H4 (cell line): ENCODE measurements at regions not wholly inside any gene's neighbourhood (a gene's known extent, or its start where the extent isn't known, plus 50 kb on each side); places are given as distances from the start of the nearest gene placed in this dataset.

Experiments
- DNase-seq: peaks from one replicate; pipeline ENCODE4 v3.0.0-alpha.2; 2015; ENCODE audit warnings: low spot score

DNA sequence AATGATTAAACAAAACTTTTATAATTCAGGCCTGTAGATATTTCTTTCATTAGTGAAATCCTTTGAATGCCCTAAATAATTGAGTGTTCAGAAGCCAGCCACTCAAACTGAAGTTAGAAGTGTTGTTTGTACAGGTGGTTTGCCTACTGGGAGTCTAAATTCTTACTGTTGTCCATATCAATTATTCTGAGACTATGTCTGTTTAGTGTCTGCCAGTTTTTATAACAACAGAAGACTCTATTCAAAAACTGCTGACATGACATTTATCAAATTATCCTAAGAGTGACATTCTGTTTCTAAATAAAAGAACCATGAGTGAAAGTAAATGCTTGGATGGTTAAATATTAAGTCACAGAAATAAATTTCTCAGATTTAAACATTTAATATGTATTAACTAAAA is 375.1 kb downstream of the FAT4 start:
- DNase-seq: no peak

DNA sequence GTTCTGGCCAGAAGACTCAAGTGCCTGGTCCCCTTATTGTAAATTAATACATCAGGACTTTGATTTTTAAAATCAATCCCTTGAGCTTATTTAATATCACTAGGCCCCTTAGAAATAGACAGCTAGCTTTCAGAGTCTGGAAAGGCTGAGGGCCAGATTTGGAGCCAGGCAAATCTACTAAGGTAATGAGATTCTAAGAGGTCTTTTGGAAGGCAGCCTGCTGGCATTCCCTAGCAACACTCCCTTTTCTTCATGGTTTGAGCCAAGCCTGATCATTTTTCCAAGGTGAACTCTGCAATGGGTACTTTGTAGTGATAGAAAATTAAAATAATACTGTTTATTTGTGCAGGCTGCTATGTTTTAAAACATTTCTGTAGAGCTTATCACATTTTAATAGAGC is 378.5 kb downstream of the FAT4 start:
- DNase-seq: no peak

DNA sequence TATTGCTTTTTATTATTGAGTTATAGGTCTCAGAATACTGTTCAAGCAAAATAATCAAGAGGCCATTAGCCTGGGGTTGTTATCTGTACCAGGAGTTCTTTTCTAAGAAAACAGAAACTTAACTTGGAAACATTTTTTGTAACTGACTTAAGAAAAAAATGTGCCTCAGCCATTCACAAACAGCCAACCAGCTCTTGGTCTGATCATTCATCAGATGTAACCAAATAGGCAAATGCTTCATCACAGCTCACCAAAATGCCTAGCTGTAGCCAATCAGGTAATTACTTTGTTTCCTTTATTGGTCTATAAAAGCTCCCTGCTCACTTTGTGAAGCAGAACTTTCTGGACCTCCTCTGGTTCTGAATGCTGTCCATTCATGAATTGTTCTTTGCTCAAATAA is 387.7 kb downstream of the FAT4 start:
- DNase-seq: no peak

DNA sequence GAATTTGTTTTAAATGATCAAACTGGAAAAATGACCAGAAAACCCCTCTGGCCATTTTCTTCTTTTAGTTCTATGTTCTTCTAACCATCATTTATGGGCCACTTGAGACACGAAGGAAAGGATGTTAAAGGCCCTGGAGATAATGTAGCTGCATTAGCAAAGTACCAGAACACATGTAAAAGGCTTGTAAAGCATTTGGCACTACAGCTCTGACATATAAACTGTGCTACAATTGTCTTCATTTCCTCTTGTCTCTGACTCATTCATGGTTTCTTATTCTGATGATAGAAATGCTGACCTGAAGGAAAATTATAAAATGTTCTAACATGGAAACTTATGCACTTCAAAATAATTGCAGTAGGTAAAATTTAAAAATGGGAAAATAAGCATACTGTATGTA is 388.7 kb downstream of the FAT4 start:
- no peak for DNase-seq

DNA sequence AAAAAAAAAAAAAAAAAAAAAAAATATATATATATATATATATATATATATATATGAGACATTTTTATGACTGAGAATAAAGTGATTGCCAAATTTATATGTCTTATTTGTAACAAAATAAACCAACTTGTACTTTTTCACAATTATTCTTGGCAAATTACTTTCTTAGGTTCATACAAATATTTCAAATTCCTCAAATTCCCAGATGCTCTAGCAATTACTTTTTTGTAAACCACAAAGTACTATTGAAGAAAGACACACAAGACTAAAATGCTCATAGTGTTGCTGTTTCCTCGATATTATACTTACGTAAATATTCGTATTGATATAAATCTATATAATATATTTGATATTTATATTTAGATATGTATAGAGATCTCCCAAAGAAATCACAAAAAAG is 390.0 kb downstream of the FAT4 start:
- DNase-seq: no peak

DNA sequence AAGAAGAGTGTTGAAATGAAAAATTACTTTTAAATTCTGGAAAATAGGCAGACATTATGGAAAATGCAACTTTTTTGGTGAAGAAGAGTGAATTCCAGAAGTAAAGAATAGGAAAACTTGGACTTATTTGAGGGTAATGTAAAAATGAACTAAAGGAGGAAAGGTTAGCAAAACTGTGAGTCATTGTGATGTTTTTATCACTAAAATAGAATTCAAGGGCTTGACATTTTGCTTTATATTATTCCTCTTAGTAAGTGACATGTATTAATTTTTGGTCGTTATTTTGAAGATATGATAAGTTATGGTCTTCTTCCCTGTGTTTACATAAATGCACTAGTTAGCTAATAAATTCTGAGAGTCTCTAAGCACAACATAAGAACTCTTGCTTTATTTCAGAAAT is 390.9 kb downstream of the FAT4 start:
- DNase-seq: no peak

DNA sequence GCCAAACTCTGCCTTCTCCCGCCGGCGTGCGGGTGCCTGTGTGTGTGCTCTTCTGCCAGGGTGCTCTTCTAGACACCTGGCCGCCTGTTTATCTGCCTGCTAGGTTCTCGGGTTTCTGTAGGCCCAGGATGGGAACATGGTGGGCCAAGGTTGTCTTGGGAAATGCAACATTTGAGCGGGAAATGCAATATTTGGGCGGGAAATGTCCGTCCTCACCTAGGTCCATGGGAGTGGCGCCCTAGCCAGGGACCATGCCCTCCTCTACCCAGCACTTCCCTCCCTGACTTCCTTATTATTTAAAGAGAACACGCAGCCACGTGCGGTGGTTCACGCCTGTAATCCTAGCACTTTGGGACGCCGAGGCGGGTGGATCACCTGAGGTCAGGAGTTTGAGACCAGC is 392.6 kb downstream of the FAT4 start:
- no peak for DNase-seq

DNA sequence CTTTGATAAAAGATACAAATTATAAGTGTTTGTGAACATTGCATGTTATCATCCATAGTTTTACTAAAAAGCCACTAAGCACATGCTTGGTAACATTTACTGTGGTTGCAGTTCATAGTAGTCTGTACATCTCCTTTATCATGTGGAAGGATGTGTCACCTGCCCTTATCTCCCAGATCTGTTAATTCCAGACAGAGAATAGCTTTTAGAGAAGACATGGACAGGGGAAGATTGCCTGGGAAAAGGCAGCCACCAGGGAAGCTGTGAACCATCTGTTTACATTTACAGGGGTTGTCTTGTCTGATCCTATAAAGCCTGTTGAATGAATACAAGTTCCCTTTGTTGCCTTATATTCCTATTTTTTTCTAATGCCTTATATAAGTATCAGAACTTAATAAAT is 396.0 kb downstream of the FAT4 start:
- DNase-seq: no peak

DNA sequence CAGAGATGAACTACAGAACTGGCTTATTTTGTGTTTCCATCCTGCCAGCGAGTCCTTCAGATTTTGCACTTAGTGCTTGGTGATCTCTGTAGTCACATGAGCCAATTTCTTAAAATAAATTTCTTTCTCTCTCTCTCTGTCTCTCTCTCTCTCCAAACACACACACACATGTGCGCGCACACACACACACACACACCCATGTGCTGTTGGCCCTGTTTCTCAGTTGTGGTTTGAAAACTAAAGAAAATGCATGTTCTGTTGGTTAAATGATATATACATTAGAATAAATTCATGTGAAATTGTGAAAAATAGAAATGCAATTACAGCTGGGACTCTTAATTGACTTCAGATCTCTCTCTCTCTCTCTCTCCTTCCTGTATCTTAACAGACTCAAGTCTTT is 399.3 kb downstream of the FAT4 start:
- DNase-seq: no peak

DNA sequence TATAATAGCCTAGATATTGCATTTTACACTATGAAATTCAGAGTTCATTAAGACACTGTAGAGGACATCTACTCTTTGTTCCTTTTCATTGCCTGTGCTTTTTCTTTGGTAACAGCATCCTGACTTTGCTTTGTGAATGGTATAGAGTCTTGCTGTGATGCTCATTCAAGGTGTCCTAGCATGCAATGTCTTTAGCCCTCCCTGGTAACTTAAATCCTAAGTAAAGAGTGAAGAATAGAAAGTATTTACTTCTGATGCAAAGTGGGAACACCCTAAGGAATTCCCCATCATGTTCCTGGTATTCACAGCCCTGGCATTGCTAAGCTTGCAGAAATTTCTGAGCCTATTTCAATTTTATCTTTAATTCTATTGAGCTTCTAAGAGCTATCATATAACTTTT is 400.1 kb downstream of the FAT4 start:
- DNase-seq: no peak

DNA sequence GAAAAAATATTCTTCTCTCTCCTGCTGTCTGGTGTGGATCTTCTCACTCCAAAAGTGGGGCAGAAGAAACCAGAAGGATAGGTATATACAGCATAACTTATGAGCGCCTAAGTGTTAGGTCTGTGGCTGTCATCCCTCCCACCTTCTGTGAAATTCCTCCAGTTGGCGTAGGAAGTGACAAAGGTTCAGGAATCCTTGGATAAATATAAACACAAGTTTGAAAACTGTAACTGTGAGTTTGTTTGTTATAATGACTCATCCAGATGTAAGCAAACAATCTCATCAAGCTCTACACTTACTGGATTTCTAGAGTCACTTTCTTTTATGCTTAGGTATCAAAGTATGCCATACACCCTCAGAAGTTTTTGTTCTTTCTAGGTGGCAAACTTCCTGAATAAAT is 405.2 kb downstream of the FAT4 start:
- peak; percentile 87 for DNase-seq

DNA sequence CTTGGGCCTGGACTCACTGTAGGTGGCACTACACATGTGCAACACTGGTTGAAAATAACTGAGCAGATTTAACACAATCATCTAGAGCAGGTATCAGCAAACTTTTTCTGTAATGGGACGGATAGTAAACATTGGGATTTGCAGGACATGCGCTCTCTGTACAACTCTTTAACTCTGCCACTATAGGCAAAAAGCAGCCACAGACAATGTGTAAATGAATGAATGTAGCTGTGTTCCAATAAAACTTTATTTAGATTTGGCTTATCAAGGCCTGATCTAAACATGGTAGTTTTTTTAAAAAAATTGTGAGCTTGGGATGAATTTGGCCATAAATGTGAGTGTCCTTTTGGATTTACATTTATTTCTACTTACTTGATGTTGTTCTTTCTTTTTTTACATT is 407.3 kb downstream of the FAT4 start:
- no peak for DNase-seq

DNA sequence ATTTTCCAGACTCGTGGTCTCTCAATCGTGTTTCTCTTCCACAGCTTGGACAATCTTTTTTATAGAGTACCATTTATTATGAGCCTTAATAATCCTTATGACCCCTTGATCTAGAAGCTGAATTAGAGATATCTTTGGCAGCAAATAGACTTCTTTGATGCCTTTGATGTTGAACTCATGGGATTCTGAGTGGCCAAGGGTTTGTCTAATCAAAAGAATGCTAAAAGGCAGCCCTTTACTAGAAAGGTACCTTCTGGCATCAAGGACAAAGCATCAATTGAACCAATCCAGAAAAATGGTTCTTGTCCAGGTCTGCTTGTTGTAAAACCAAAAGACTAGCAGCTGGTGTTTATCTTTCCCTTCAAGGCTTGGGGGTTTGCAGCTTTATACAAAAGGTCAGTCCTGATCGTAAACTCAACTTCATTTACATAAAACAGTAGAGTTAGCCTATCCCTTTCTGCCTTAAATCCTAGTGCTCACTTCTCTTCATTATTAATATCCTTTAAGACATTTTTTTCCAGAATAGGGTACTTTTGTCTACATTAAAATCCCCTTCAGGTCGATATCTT is 411.3 kb downstream of the FAT4 start:
- no peak for DNase-seq

DNA sequence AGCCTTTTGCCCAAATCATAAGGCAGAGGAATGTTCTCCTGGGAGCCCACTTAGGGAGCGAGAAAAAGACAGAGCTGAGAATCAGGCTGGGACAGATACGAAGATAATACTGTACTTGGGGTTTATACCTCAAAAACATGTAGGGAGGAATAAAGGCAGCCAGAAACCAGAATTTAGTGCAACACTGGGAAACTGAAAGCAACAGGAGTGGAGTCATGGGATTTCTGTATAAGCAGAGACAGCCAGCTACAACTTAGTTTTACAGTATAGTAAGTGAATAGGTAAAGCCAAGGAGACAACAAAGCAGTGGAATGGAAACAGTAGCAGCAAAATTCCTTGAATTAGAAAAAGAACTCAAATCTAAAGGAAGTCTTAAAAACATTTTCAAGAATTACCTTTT is 413.2 kb downstream of the FAT4 start:
- no peak for DNase-seq

DNA sequence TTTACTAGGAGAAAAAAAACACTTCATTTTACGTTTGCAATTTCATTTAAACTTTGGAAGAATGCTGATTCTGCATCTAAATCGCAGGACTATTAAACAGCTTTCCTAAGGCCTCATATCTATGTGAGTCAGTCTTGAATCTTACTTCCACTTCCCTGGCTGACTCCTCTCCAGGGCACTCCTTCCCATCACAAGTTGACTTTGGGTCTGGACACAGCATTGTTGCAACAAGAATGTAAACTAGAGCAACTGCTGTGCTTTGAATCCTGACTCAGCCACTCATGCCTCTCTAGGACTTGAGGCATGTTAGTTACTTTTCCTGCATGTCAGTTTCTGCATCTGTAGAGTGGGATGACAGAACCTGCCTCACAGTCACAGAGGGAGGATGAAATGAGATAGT is 413.8 kb downstream of the FAT4 start:
- DNase-seq: peak; percentile 81

DNA sequence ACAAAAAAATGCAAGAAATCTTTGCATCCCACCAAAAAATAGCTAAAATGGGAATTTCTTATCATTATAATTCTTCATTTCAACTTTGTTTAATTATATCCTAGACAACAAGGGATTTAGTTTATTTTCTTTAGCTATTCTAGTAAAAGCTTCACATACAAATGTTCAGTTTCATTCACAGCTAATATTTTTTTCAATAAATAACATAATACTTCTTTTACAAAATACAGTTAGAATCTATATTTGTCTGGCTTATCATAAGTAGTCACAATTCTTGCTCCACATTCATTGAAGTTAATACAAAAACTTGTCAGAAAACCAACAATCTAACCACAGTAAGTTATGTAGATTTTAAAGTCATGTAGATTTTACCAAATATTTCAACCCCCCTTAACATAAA is 414.4 kb downstream of the FAT4 start:
- DNase-seq: no peak

DNA sequence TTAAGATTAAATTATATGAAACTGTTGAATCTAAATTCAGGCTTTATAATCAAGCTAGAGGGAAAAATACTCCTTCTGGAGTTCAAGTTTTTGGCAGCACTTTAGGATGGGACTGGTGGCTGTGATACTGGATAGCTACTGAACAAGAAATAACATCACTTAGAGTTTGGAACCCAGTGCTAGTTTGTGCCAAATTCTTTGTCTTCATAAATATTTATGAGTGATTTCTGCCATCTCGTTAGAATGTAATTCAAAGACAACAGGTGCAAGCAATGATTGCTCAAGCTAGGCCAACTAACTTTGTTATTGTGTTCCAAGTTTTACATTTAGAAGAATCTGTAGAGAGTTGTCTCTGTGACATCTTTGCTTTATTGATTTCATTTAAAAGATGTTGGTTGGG is 417.9 kb downstream of the FAT4 start:
- no peak for DNase-seq

DNA sequence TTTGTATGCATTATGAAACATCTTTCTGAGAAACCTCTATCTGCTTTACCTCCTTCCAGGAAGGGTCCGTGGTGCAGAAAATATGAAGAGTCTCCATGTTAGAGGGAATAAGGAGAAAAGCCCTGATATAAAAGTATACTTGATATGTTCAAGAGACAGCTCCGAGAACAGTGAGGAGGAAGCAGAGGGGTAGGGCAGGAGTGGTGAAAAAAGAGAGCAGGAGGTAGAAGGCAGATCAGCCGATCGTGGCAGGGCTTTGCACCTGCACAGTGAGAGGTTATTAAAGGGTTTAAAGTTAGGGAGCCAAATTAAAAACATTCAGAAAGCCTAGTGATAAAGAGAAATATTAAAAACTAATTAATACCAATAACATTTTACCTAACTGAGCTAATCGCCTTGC is 419.7 kb downstream of the FAT4 start:
- no peak for DNase-seq

DNA sequence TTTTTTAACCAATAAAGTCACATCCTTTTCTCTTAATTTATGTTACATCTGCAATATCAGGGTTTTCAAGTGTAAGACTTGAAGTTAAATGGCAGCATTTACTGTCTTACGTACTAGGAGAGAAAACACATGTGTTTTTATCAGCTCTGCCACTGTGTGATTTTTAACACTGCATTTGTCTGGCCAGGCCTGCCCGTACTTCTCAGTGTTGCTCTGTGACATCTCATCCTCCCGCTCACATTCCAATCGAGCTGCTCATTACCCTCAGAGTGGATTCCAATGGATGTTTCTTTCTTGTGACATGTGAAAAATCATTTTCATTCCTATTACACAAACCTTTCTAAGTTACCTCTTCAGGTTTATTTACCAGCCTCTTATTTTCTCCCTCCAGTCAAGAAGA is 420.3 kb downstream of the FAT4 start:
- DNase-seq: peak; percentile 88

DNA sequence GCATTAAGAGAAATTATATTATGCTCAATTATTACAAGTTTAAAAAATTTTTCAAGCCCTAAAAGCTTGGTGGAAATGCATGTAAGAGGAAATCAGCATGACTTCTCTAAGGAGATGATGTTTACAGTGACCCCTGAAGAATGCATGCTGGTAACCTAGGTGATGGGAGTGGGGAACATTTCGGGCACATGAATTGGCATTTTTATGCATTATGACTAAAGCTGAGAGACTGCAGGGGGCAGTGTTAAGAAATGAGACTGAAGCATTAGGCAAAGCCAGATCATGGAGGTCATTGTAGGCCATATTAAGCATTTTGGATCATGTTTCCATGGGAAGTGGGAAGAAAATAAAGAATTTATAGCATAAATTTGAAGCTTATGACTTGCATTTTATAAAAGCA is 421.3 kb downstream of the FAT4 start:
- DNase-seq: peak; percentile 73

DNA sequence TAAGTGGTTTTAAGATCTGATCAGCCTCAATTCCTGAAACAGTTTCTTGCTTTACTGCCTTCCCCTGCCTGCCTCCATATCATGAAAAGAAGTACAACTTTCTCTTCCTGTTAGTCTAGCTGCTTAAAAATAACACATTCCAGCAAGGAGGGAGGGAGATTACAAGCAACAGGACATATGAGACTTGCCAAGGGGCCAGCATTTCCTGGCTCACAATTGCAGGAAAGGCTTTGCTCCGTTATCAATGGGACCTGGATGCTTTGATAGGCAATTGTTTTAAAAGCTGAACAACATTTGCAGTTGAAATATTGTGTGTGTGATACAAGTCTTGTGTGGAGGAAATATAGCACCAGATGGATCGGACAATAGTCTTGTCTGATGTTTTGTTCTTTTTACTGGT is 425.0 kb downstream of the FAT4 start:
- DNase-seq: no peak

DNA sequence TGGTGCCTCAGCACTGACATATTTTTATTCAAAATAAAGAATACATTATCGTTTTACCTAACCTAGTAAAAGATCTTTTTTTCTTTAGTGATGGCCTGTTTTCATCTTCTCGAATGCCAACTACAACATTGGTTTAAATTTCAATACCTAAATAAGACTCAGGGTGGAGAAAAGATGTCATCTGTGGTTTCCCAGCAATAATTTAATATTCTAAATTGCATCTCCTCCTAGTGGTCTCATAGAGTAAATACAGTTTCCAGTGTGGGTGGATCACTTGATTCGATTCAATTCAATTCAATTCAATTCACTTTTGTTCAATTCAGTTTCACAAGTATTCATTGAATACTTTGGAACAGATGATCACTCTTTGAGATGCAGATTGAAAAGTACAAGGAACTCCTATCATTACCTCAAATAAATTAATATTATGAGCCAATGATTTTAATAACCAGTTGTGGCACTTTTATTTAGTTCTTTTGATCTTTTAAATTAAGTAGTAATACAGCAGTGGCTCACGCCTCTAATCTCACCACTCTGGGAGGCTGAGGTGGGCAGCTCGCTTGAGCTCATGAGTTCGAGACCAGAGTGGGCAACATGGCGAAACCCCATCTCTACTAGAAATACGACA is 427.2 kb downstream of the FAT4 start:
- DNase-seq: peak; percentile 45

DNA sequence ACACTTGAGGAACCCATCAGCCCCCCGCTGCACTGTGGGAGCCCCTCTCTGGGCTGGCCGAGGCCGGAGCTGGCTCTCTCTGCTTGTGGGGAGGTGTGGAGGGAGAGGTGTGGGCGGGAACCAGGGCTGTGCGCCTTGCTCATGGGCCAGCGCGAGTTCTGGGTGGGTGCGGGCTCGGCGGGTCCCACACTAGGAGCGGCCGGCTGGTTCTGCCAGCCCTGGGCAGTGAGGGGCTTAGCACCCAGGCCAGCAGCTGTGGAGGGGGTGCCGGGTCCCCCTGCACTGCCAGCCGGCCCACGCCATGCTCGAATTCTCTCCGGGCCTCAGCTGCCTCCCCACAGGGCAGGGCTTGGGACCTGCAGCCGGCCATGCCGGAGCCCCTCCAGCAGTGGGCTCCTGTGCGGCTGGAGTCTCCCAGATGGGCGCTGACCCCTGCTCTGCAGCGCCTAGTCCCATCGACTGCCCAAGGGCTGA is 430.2 kb downstream of the FAT4 start:
- no peak for DNase-seq

DNA sequence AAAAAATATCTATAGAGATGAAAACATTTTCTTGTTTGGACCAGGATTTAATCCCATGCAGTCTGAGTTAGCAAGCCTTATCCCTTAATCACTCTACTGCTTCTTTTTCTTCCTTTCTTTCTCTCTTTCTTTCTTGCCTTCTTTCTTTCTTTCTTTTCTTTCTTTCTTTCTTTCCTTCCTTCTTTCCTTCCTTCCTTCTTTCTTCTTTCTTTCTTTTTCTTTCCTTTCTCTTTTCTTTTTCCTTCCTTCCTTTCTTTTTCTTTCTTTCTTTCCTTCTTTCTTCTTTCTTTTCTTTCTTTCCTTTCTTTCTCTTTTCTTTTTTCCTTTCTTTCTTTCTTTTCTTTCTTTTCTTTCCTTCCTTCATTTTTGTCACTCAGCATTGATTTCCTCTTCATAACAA is 434.6 kb downstream of the FAT4 start:
- DNase-seq: no peak
